VCaP (cell line): ENCODE measurements at regions not wholly inside any gene's neighbourhood (a gene's known extent, or its start where the extent isn't known, plus 50 kb on each side); places are given as distances from the start of the nearest gene placed in this dataset.
"Not testable (repeated sequence)": the region's sequence is repeated elsewhere in the genome, so short reads cannot be mapped to it uniquely, and the experiment has no call there.

Experiments used
- H3K27ac ChIP-seq: fragments of 450-650 bp; 2 replicates; pipeline ENCODE4 v1.5.1; 2017
- TF ChIP-seq, protein P1 (sequence below): fragments of 450-650 bp; conservative IDR thresholded peaks from 2 replicates; pipeline ENCODE4 v1.5.1; 2017; ENCODE audit warnings: mild to moderate bottlenecking, moderate library complexity

GRCh38 chr1:30000266-30000665 is 723.1 kb downstream of the MATN1 start:
- no peak overlapping the region for H3K27ac ChIP-seq
- TF ChIP-seq, protein P1, sequence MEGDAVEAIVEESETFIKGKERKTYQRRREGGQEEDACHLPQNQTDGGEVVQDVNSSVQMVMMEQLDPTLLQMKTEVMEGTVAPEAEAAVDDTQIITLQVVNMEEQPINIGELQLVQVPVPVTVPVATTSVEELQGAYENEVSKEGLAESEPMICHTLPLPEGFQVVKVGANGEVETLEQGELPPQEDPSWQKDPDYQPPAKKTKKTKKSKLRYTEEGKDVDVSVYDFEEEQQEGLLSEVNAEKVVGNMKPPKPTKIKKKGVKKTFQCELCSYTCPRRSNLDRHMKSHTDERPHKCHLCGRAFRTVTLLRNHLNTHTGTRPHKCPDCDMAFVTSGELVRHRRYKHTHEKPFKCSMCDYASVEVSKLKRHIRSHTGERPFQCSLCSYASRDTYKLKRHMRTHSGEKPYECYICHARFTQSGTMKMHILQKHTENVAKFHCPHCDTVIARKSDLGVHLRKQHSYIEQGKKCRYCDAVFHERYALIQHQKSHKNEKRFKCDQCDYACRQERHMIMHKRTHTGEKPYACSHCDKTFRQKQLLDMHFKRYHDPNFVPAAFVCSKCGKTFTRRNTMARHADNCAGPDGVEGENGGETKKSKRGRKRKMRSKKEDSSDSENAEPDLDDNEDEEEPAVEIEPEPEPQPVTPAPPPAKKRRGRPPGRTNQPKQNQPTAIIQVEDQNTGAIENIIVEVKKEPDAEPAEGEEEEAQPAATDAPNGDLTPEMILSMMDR = no peak

DNA sequence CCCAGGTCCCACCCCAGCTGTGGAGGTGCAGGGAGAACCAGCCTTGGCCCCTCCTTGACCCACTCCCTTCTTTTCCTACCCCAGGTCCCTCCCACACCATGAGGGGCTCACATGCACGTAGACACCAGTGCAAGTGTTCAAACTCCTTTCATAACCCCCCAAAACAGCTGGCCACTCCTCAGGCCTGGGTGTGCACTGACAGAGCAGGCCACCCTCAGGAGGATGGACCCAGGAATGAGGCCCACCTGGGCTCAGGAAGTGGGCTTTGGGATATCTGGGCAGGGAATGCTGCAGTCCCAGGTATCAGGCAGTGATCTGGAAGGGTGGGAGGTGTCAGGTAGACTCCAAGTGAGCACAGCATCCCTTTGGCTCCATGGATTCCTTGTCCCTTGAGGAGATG is 723.8 kb downstream of the MATN1 start:
- no peak overlapping the region for H3K27ac ChIP-seq
- TF ChIP-seq, protein P1 = no peak

GRCh38 chr1:29998686-29999085 is 724.7 kb downstream of the MATN1 start:
- TF ChIP-seq, protein P1 = no peak
- no peak overlapping the region for H3K27ac ChIP-seq

DNA sequence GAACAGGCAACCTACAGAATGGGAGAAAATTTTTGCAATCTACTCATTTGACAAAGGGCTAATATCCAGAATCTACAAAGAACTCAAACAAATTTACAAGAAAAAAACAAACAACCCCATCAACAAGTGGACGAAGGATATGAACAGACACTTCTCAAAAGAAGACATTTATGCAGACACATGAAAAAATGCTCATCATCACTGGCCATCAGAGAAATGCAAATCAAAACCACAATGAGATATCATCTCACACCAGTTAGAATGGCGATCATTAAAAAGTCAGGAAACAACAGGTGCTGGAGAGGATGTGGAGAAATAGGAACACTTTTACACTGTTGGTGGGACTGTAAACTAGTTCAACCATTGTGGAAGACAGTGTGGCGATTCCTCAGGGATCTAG is 725.6 kb downstream of the MATN1 start:
- not testable (repeated sequence) for H3K27ac ChIP-seq

DNA sequence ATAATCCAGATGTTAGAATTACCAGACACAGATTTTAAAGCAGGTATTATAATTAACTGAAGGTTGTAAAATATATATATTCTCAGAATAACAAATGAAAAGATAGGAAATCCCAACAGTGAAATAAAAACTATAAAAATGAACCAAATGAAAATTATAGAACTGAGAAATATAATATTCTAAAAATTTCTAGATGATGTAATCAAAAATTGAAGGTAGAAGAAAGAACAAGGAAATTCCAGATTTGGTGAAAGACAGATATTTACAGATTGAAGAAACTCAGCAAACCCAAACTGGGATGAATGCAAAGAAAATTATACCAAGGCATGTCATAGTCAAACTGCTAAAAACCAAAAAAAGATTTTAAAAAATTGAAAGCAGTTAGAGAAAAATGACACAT is 729.4 kb downstream of the MATN1 start:
- TF ChIP-seq, protein P1 = no peak

GRCh38 chr1:29991815-29992214 is 731.6 kb downstream of the MATN1 start:
- no peak overlapping the region for H3K27ac ChIP-seq
- TF ChIP-seq, protein P1 = no peak

More for the DNA sequence above, 729.4 kb downstream of the MATN1 start:
- no peak overlapping the region for H3K27ac ChIP-seq

DNA sequence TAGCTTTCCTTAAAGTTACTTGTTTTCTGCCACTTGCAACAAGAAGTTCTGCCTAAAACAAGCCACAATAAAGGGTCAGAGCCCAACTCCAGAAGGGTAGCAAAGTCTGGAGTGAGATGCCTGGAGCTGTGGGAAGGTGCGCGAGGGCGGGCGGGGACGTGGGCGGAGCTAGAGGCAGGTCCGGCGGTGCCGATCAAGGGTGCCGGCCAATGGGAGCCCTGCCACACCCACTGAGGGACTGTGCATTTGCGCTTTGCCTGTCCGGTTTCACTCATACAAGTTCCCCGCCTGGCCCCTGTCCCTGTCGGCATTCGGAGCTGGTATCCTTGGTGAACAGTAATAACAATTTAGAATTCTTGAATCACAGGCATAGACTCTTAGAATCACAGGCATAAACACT is 732.4 kb downstream of the MATN1 start:
- TF ChIP-seq, protein P1 = no peak
- H3K27ac ChIP-seq = no peak overlapping the region

GRCh38 chr1:29990304-29990703 is 733.1 kb downstream of the MATN1 start:
- TF ChIP-seq, protein P1 = no peak
- H3K27ac ChIP-seq = no peak overlapping the region
